ENCODE measurements at regions not wholly inside any gene's neighbourhood (a gene's known extent, or its start where the extent isn't known, plus 50 kb on each side); places are given as distances from the start of the nearest gene placed in this dataset.

GRCh38 chrX:39982948-39983347 lies 114.8 kb downstream of the BCOR start:
- no peak for DNase-seq
- no peaks in the 10 kb centered on the region for H3K36me3 ChIP-seq (ENCODE audit: control insufficient read depth, insufficient read depth, low read length)
- H3K9me3 ChIP-seq (ENCODE audit: control insufficient read depth, low read depth, low read length): no peaks in the 10 kb centered on the region

GRCh38 chrX:39983715-39984114 lies 114.0 kb downstream of the BCOR start:
- Histone ChIP-seq H3K36me3 (ENCODE audit: control insufficient read depth, insufficient read depth, low read length) (no peaks in the 10 kb centered on the region), H3K27me3 (ENCODE audit: control insufficient read depth, insufficient read depth, low read length) (no peaks in the 10 kb centered on the region), H3K27ac (ENCODE audit: low read length) (no peak overlapping the region), H3K4me1 (ENCODE audit: control insufficient read depth, insufficient read depth, low read length) (peaks cover 4% of the 10 kb centered on the region), H3K9me3 (ENCODE audit: control insufficient read depth, low read depth, low read length) (no peaks in the 10 kb centered on the region), H3K4me3 (ENCODE audit: low read length) (no peak overlapping the region)
- no peak for DNase-seq
- no CpG with 5 or more reads among the region's 5 CpGs for WGBS (ENCODE audit: insufficient coverage, low lambda C conversion rate)

More at GRCh38 chrX:39982948-39983347, 114.8 kb downstream of the BCOR start:
- no CpG with 5 or more reads among the region's 3 CpGs for WGBS (ENCODE audit: insufficient coverage, low lambda C conversion rate)
- no peak overlapping the region for H3K27ac ChIP-seq (ENCODE audit: low read length)
- peaks cover 4% of the 10 kb centered on the region for H3K4me1 ChIP-seq (ENCODE audit: control insufficient read depth, insufficient read depth, low read length)
- H3K27me3 ChIP-seq (ENCODE audit: control insufficient read depth, insufficient read depth, low read length): no peaks in the 10 kb centered on the region
- no peak overlapping the region for H3K4me3 ChIP-seq (ENCODE audit: low read length)

GRCh38 chrX:39984191-39984956 lies 113.4 kb downstream of the BCOR start:
- no CpG with 5 or more reads among the region's 14 CpGs for WGBS (ENCODE audit: insufficient coverage, low lambda C conversion rate)
- H3K27ac ChIP-seq (ENCODE audit: low read length): no peak overlapping the region
- no peaks in the 10 kb centered on the region for H3K36me3 ChIP-seq (ENCODE audit: control insufficient read depth, insufficient read depth, low read length)
- peaks cover 4% of the 10 kb centered on the region for H3K4me1 ChIP-seq (ENCODE audit: control insufficient read depth, insufficient read depth, low read length)
- H3K27me3 ChIP-seq (ENCODE audit: control insufficient read depth, insufficient read depth, low read length): no peaks in the 10 kb centered on the region
- H3K4me3 ChIP-seq (ENCODE audit: low read length): no peak overlapping the region
- no peaks in the 10 kb centered on the region for H3K9me3 ChIP-seq (ENCODE audit: control insufficient read depth, low read depth, low read length)
- no peak for DNase-seq

- no peak for DNase-seq
- Histone ChIP-seq H3K4me3 (ENCODE audit: low read length) (no peak overlapping the region), H3K9me3 (ENCODE audit: control insufficient read depth, low read depth, low read length) (no peaks in the 10 kb centered on the region), H3K27me3 (ENCODE audit: control insufficient read depth, insufficient read depth, low read length) (no peaks in the 10 kb centered on the region), H3K36me3 (ENCODE audit: control insufficient read depth, insufficient read depth, low read length) (no peaks in the 10 kb centered on the region), H3K27ac (ENCODE audit: low read length) (no peak overlapping the region), H3K4me1 (ENCODE audit: control insufficient read depth, insufficient read depth, low read length) (peaks cover 4% of the 10 kb centered on the region)
- WGBS (ENCODE audit: insufficient coverage, low lambda C conversion rate): no CpG with 5 or more reads among the region's 9 CpGs
Observed at GRCh38 chrX:39985071-39985470, 112.7 kb downstream of the BCOR start.

- Histone ChIP-seq H3K9me3 (ENCODE audit: control insufficient read depth, low read depth, low read length) (no peaks in the 10 kb centered on the region), H3K27me3 (ENCODE audit: control insufficient read depth, insufficient read depth, low read length) (no peaks in the 10 kb centered on the region), H3K36me3 (ENCODE audit: control insufficient read depth, insufficient read depth, low read length) (no peaks in the 10 kb centered on the region), H3K4me3 (ENCODE audit: low read length) (no peak overlapping the region), H3K4me1 (ENCODE audit: control insufficient read depth, insufficient read depth, low read length) (peaks cover 4% of the 10 kb centered on the region), H3K27ac (ENCODE audit: low read length) (no peak overlapping the region)
- WGBS (ENCODE audit: insufficient coverage, low lambda C conversion rate): no CpG with 5 or more reads among the region's 4 CpGs
- no peak for DNase-seq
Observed at GRCh38 chrX:39985551-39985950, 112.2 kb downstream of the BCOR start.

- no peaks in the 10 kb centered on the region for H3K36me3 ChIP-seq (ENCODE audit: control insufficient read depth, insufficient read depth, low read length)
- DNase-seq: no peak
- H3K4me3 ChIP-seq (ENCODE audit: low read length): no peak overlapping the region
- no peaks in the 10 kb centered on the region for H3K9me3 ChIP-seq (ENCODE audit: control insufficient read depth, low read depth, low read length)
- no peaks in the 10 kb centered on the region for H3K27me3 ChIP-seq (ENCODE audit: control insufficient read depth, insufficient read depth, low read length)
- H3K4me1 ChIP-seq (ENCODE audit: control insufficient read depth, insufficient read depth, low read length): peaks cover 8% of the 10 kb centered on the region
- H3K27ac ChIP-seq (ENCODE audit: low read length): no peak overlapping the region
Observed at GRCh38 chrX:39988496-39988895, 109.3 kb downstream of the BCOR start.

- WGBS (ENCODE audit: insufficient coverage, low lambda C conversion rate): no CpG with 5 or more reads among the region's 2 CpGs
- no peak for DNase-seq
Observed at GRCh38 chrX:39990388-39990787, 107.4 kb downstream of the BCOR start.

GRCh38 chrX:39992300-39992699 lies 105.5 kb downstream of the BCOR start:
- no peak for DNase-seq
- H3K4me3 ChIP-seq (ENCODE audit: low read length): no peak overlapping the region
- no peaks in the 10 kb centered on the region for H3K9me3 ChIP-seq (ENCODE audit: control insufficient read depth, low read depth, low read length)
- peaks cover 9% of the 10 kb centered on the region for H3K4me1 ChIP-seq (ENCODE audit: control insufficient read depth, insufficient read depth, low read length)
- no peak overlapping the region for H3K27ac ChIP-seq (ENCODE audit: low read length)
- no peaks in the 10 kb centered on the region for H3K27me3 ChIP-seq (ENCODE audit: control insufficient read depth, insufficient read depth, low read length)
- WGBS (ENCODE audit: insufficient coverage, low lambda C conversion rate): no CpG with 5 or more reads among the region's 7 CpGs
- no peaks in the 10 kb centered on the region for H3K36me3 ChIP-seq (ENCODE audit: control insufficient read depth, insufficient read depth, low read length)

More at GRCh38 chrX:39990388-39990787, 107.4 kb downstream of the BCOR start:
- Histone ChIP-seq H3K27ac (ENCODE audit: low read length) (no peak overlapping the region), H3K4me1 (ENCODE audit: control insufficient read depth, insufficient read depth, low read length) (peaks cover 4% of the 10 kb centered on the region), H3K27me3 (ENCODE audit: control insufficient read depth, insufficient read depth, low read length) (no peaks in the 10 kb centered on the region), H3K4me3 (ENCODE audit: low read length) (no peak overlapping the region), H3K36me3 (ENCODE audit: control insufficient read depth, insufficient read depth, low read length) (no peaks in the 10 kb centered on the region), H3K9me3 (ENCODE audit: control insufficient read depth, low read depth, low read length) (no peaks in the 10 kb centered on the region)

- no peak overlapping the region for H3K27ac ChIP-seq (ENCODE audit: low read length)
- no peaks in the 10 kb centered on the region for H3K9me3 ChIP-seq (ENCODE audit: control insufficient read depth, low read depth, low read length)
- no peaks in the 10 kb centered on the region for H3K27me3 ChIP-seq (ENCODE audit: control insufficient read depth, insufficient read depth, low read length)
- no peaks in the 10 kb centered on the region for H3K36me3 ChIP-seq (ENCODE audit: control insufficient read depth, insufficient read depth, low read length)
- H3K4me3 ChIP-seq (ENCODE audit: low read length): no peak overlapping the region
- H3K4me1 ChIP-seq (ENCODE audit: control insufficient read depth, insufficient read depth, low read length): peaks cover 9% of the 10 kb centered on the region
- no CpG with 5 or more reads among the region's 9 CpGs for WGBS (ENCODE audit: insufficient coverage, low lambda C conversion rate)
- no peak for DNase-seq
Observed at GRCh38 chrX:39995457-39995856, 102.3 kb downstream of the BCOR start.

- Histone ChIP-seq H3K4me1 (ENCODE audit: control insufficient read depth, insufficient read depth, low read length) (peaks cover 9% of the 10 kb centered on the region), H3K27me3 (ENCODE audit: control insufficient read depth, insufficient read depth, low read length) (no peaks in the 10 kb centered on the region), H3K27ac (ENCODE audit: low read length) (no peak overlapping the region), H3K4me3 (ENCODE audit: low read length) (no peak overlapping the region), H3K36me3 (ENCODE audit: control insufficient read depth, insufficient read depth, low read length) (no peaks in the 10 kb centered on the region), H3K9me3 (ENCODE audit: control insufficient read depth, low read depth, low read length) (no peaks in the 10 kb centered on the region)
- no CpG with 5 or more reads among the region's 8 CpGs for WGBS (ENCODE audit: insufficient coverage, low lambda C conversion rate)
- DNase-seq: peak in 1 of 2 donors; percentile 60
Observed at GRCh38 chrX:39996536-39996935, 101.2 kb downstream of the BCOR start.
